Large intestine (tissue), 3 donors: ENCODE measurements at regions not wholly inside any gene's neighbourhood (a gene's known extent, or its start where the extent isn't known, plus 50 kb on each side); places are given as distances from the start of the nearest gene placed in this dataset.
A peak's percentile ranks its signal among the peaks of the same experiment; 100 is the strongest.
"Not testable (repeated sequence)": the region's sequence is repeated elsewhere in the genome, so short reads cannot be mapped to it uniquely, and the experiment has no call there.

ENCODE experiments used
- DNase-seq, 2 donors: peaks; one replicate each; pipeline versions ENCODE4 v3.0.0 to v3.0.0-alpha.2; 2013
- H3K27ac ChIP-seq: one replicate; pipeline ENCODE4 v1.5.1; 2013; ENCODE audit warnings: low read length
- H3K27me3 ChIP-seq: 2 replicates; pipeline ENCODE4 v1.6.1; 2013; ENCODE audit warnings: low read length; ENCODE audit not compliant: control insufficient read depth, insufficient read depth
- H3K36me3 ChIP-seq: 2 replicates; pipeline ENCODE4 v1.6.1; 2013; ENCODE audit warnings: low read length; ENCODE audit not compliant: control insufficient read depth, insufficient read depth
- H3K4me1 ChIP-seq: one replicate; pipeline ENCODE4 v1.6.1; 2013; ENCODE audit warnings: low read length; ENCODE audit not compliant: control insufficient read depth, insufficient read depth
- H3K4me3 ChIP-seq: one replicate; pipeline ENCODE4 v1.5.1; 2013; ENCODE audit warnings: low read length
- H3K9me3 ChIP-seq: one replicate; pipeline ENCODE4 v1.6.1; 2013; ENCODE audit warnings: mild to moderate bottlenecking, low read depth, low read length, moderate library complexity; ENCODE audit not compliant: control insufficient read depth
- WGBS: methylation state at CpG from one replicate; pipeline ENCODE4 v1.1.5; 2013; ENCODE audit warnings: low lambda C conversion rate; ENCODE audit not compliant: insufficient coverage; 5-methylcytosine and 5-hydroxymethylcytosine counted together

- not testable (repeated sequence) for H3K4me3 ChIP-seq, H3K9me3 ChIP-seq, DNase-seq, H3K27me3 ChIP-seq, H3K27ac ChIP-seq, H3K4me1 ChIP-seq, H3K36me3 ChIP-seq
- no CpG with 5 or more reads among the region's 16 CpGs for WGBS
Observed at GRCh38 chr9:64499541-64499940, 785.5 kb downstream of the FOXD4L5 start.

GRCh38 chr9:64498409-64498808 lies 786.6 kb downstream of the FOXD4L5 start:
- not testable (repeated sequence) for DNase-seq, H3K9me3 ChIP-seq, H3K36me3 ChIP-seq, H3K27ac ChIP-seq, H3K4me3 ChIP-seq, H3K27me3 ChIP-seq, H3K4me1 ChIP-seq
- WGBS: no CpG with 5 or more reads among the region's 13 CpGs

- DNase-seq, H3K4me1 ChIP-seq: not testable (repeated sequence)
Observed at GRCh38 chr9:64488544-64488943, 796.5 kb downstream of the FOXD4L5 start.

GRCh38 chr9:64486067-64486466 lies 798.9 kb downstream of the FOXD4L5 start:
- H3K27ac ChIP-seq, DNase-seq, H3K36me3 ChIP-seq, H3K27me3 ChIP-seq, H3K4me3 ChIP-seq, H3K9me3 ChIP-seq, H3K4me1 ChIP-seq: not testable (repeated sequence)
- WGBS: no CpG with 5 or more reads among the region's 15 CpGs

More at GRCh38 chr9:64488544-64488943, 796.5 kb downstream of the FOXD4L5 start:
- H3K9me3 ChIP-seq, H3K27me3 ChIP-seq, H3K36me3 ChIP-seq, H3K27ac ChIP-seq, H3K4me3 ChIP-seq: not testable (repeated sequence)
- WGBS: 90% methylated on average over 2 of the region's 32 CpGs

- H3K27ac ChIP-seq, H3K4me3 ChIP-seq, H3K27me3 ChIP-seq, H3K4me1 ChIP-seq, DNase-seq, H3K9me3 ChIP-seq, H3K36me3 ChIP-seq: not testable (repeated sequence)
- no CpG with 5 or more reads among the region's 3 CpGs for WGBS
Observed at GRCh38 chr9:64479095-64479494, 805.9 kb downstream of the FOXD4L5 start.

GRCh38 chr9:64468943-64469342 lies 816.1 kb downstream of the FOXD4L5 start:
- DNase-seq, H3K9me3 ChIP-seq, H3K36me3 ChIP-seq, H3K4me1 ChIP-seq, H3K27me3 ChIP-seq, H3K4me3 ChIP-seq, H3K27ac ChIP-seq: not testable (repeated sequence)
- WGBS: no CpG with 5 or more reads among the region's 8 CpGs

GRCh38 chr9:64466052-64466599 lies 818.9 kb downstream of the FOXD4L5 start:
- H3K9me3 ChIP-seq, H3K4me3 ChIP-seq, H3K27me3 ChIP-seq, H3K36me3 ChIP-seq, DNase-seq, H3K27ac ChIP-seq, H3K4me1 ChIP-seq: not testable (repeated sequence)
- no CpG with 5 or more reads among the region's 4 CpGs for whole genome bisulfite sequencing

GRCh38 chr9:64461885-64462284 lies 823.1 kb downstream of the FOXD4L5 start:
- H3K4me3 ChIP-seq, H3K4me1 ChIP-seq, DNase-seq, H3K9me3 ChIP-seq, H3K27ac ChIP-seq, H3K27me3 ChIP-seq, H3K36me3 ChIP-seq: not testable (repeated sequence)
- no CpG with 5 or more reads among the region's 5 CpGs for WGBS

- no CpG with 5 or more reads among the region's 3 CpGs for WGBS
- not testable (repeated sequence) for H3K4me3 ChIP-seq, H3K4me1 ChIP-seq, H3K36me3 ChIP-seq, H3K27me3 ChIP-seq, H3K27ac ChIP-seq, H3K9me3 ChIP-seq, DNase-seq
Observed at GRCh38 chr9:64458642-64459041, 826.4 kb downstream of the FOXD4L5 start.

GRCh38 chr9:64455107-64455648 lies 829.8 kb downstream of the FOXD4L5 start:
- H3K27ac ChIP-seq: peak overlapping the region; percentile 57
- not testable (repeated sequence) for H3K36me3 ChIP-seq, H3K4me3 ChIP-seq, H3K27me3 ChIP-seq, DNase-seq, H3K9me3 ChIP-seq, H3K4me1 ChIP-seq
- WGBS: no CpG with 5 or more reads among the region's 1 CpG

- peak in 1 of 2 donors; percentile 1 for DNase-seq
- not testable (repeated sequence) for H3K36me3 ChIP-seq, H3K27me3 ChIP-seq, H3K9me3 ChIP-seq, H3K4me1 ChIP-seq, H3K4me3 ChIP-seq
- peak overlapping the region; percentile 55 for H3K27ac ChIP-seq
- no CpG with 5 or more reads among the region's 2 CpGs for WGBS
Observed at GRCh38 chr9:64452134-64452533, 832.9 kb downstream of the FOXD4L5 start.
